Fibroblast of the aortic adventitia (primary cell): ENCODE measurements at regions not wholly inside any gene's neighbourhood (a gene's known extent, or its start where the extent isn't known, plus 50 kb on each side); places are given as distances from the start of the nearest gene placed in this dataset.
A peak's percentile ranks its signal among the peaks of the same experiment; 100 is the strongest.

Source experiments
- DNase-seq: peaks from one replicate; pipeline ENCODE4 v3.0.0-alpha.2; 2010; ENCODE audit warnings: low read depth
- H3K4me3 ChIP-seq: 2 replicates; pipeline ENCODE4 v1.5.1; 2011; ENCODE audit warnings: low read depth, mild to moderate bottlenecking, control low read depth, low read length, moderate library complexity
- CTCF ChIP-seq: IDR thresholded peaks from 2 replicates; pipeline ENCODE4 v1.5.1; 2011; ENCODE audit warnings: mild to moderate bottlenecking, low read length, control low read depth, inconsistent platforms; ENCODE audit not compliant: insufficient read depth

GRCh38 chr2:12807907-12808810 is 91.4 kb downstream of the TRIB2 start:
- peak; percentile 84 for DNase-seq
- no peak overlapping the region for H3K4me3 ChIP-seq

GRCh38 chr2:12809526-12809925 is 92.8 kb downstream of the TRIB2 start:
- no peak for DNase-seq

More at GRCh38 chr2:12807907-12808810, 91.4 kb downstream of the TRIB2 start:
- TF ChIP-seq CTCF = no peak

GRCh38 chr2:12811916-12812315 is 95.2 kb downstream of the TRIB2 start:
- no peak for TF ChIP-seq CTCF
- DNase-seq = no peak
- H3K4me3 ChIP-seq = no peak overlapping the region

More at GRCh38 chr2:12809526-12809925, 92.8 kb downstream of the TRIB2 start:
- no peak overlapping the region for H3K4me3 ChIP-seq
- no peak for TF ChIP-seq CTCF

- no peak for DNase-seq
- no peak for TF ChIP-seq CTCF
- no peak overlapping the region for H3K4me3 ChIP-seq
These were observed 96.4 kb downstream of the TRIB2 start for GRCh38 chr2:12813166-12813565.

GRCh38 chr2:12816379-12817306 is 99.9 kb downstream of the TRIB2 start:
- no peak for TF ChIP-seq CTCF
- no peak overlapping the region for H3K4me3 ChIP-seq
- peak; percentile 61 for DNase-seq

- no peak overlapping the region for H3K4me3 ChIP-seq
- no peak for TF ChIP-seq CTCF
- peak; percentile 26 for DNase-seq
These were observed 101.1 kb downstream of the TRIB2 start for GRCh38 chr2:12817870-12818269.
